ENCODE measurements at regions not wholly inside any gene's neighbourhood (a gene's known extent, or its start where the extent isn't known, plus 50 kb on each side); places are given as distances from the start of the nearest gene placed in this dataset.
A peak's percentile ranks its signal among the peaks of the same experiment; 100 is the strongest.

GRCh38 chrX:65921363-65921762 lies 118.5 kb downstream of the VSIG4 start:
- H3K4me3 ChIP-seq (ENCODE audit: low read depth, low read length): no peak overlapping the region
- DNase-seq (ENCODE audit: low read depth): no peak
- TF ChIP-seq MYC (IDR thresholded peaks at IDR 0.05; ENCODE audit: low read depth, low read length): no peak
- no peak for TF ChIP-seq CTCF (IDR thresholded peaks at IDR 0.05; ENCODE audit: low read depth, low read length)
- TF ChIP-seq, protein P1, sequence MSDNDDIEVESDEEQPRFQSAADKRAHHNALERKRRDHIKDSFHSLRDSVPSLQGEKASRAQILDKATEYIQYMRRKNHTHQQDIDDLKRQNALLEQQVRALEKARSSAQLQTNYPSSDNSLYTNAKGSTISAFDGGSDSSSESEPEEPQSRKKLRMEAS (IDR thresholded peaks at IDR 0.05; ENCODE audit: low read depth, low read length): no peak
- TF ChIP-seq POLR2A (IDR thresholded peaks at IDR 0.05; ENCODE audit: extremely low read depth, insufficient read length): no peak

GRCh38 chrX:65920620-65921019 lies 119.3 kb downstream of the VSIG4 start:
- TF ChIP-seq POLR2A (IDR thresholded peaks at IDR 0.05; ENCODE audit: extremely low read depth, insufficient read length): no peak
- no peak for TF ChIP-seq CTCF (IDR thresholded peaks at IDR 0.05; ENCODE audit: low read depth, low read length)
- no peak for TF ChIP-seq MYC (IDR thresholded peaks at IDR 0.05; ENCODE audit: low read depth, low read length)
- TF ChIP-seq, protein P1 (IDR thresholded peaks at IDR 0.05; ENCODE audit: low read depth, low read length): no peak
- DNase-seq (ENCODE audit: low read depth): no peak

DNA sequence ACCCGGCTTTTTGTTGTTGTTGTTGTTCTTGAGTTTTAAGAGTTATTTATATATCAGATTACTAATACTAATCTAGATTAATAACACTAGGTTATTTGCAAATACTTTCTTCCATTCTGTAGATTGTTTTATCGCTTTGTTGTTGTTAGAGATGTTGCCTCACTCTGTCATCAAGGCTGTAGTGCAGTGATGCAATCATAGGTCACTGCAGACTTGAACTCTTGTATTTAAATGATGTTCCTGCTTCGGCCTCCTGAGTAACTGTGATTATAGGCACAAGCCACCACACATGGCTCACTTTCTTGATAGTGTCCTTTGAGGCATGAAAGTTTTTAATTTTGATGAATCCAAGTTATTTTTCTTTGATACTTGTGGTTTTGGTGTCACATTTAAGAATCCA lies 129.0 kb downstream of the VSIG4 start:
- no peak overlapping the region for H3K4me3 ChIP-seq (ENCODE audit: low read depth, low read length)
- peak; percentile 38 for DNase-seq (ENCODE audit: low read depth)
- TF ChIP-seq, protein P1 (IDR thresholded peaks at IDR 0.05; ENCODE audit: low read depth, low read length): no peak
- TF ChIP-seq POLR2A (IDR thresholded peaks at IDR 0.05; ENCODE audit: extremely low read depth, insufficient read length): no peak

More at GRCh38 chrX:65920620-65921019, 119.3 kb downstream of the VSIG4 start:
- H3K4me3 ChIP-seq (ENCODE audit: low read depth, low read length): no peak overlapping the region

DNA sequence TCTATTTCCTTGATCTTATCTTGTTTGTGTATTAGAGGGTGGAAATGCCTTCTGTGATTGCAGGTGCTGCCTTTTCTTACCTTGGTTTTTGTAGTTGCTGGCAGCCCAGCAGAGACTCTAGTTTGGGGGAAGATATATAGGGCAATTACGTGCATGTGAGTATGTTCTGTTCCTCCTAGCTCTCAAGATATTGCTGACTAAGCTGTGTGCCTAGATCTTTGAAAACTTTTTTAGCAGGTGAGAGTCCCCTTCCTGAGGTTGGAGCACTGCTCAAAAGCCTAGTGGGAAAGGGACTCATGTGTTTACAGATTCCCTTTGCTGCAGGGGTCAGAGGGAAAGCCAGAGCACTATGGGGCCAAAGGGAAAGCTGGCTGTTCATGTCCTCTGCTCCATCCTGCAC lies 136.1 kb downstream of the VSIG4 start:
- H3K4me3 ChIP-seq (ENCODE audit: low read depth, low read length): no peak overlapping the region
- DNase-seq (ENCODE audit: low read depth): no peak
- no peak for TF ChIP-seq CTCF (IDR thresholded peaks at IDR 0.05; ENCODE audit: low read depth, low read length)
- TF ChIP-seq, protein P1 (IDR thresholded peaks at IDR 0.05; ENCODE audit: low read depth, low read length): no peak
- no peak for TF ChIP-seq MYC (IDR thresholded peaks at IDR 0.05; ENCODE audit: low read depth, low read length)
- TF ChIP-seq POLR2A (IDR thresholded peaks at IDR 0.05; ENCODE audit: extremely low read depth, insufficient read length): no peak

GRCh38 chrX:65902011-65902410 lies 137.9 kb downstream of the VSIG4 start:
- H3K4me3 ChIP-seq (ENCODE audit: low read depth, low read length): no peak overlapping the region
- DNase-seq (ENCODE audit: low read depth): no peak
- TF ChIP-seq MYC (IDR thresholded peaks at IDR 0.05; ENCODE audit: low read depth, low read length) (no peak), POLR2A (IDR thresholded peaks at IDR 0.05; ENCODE audit: extremely low read depth, insufficient read length) (no peak), CTCF (IDR thresholded peaks at IDR 0.05; ENCODE audit: low read depth, low read length) (no peak)
- TF ChIP-seq, protein P1 (IDR thresholded peaks at IDR 0.05; ENCODE audit: low read depth, low read length): no peak

DNA sequence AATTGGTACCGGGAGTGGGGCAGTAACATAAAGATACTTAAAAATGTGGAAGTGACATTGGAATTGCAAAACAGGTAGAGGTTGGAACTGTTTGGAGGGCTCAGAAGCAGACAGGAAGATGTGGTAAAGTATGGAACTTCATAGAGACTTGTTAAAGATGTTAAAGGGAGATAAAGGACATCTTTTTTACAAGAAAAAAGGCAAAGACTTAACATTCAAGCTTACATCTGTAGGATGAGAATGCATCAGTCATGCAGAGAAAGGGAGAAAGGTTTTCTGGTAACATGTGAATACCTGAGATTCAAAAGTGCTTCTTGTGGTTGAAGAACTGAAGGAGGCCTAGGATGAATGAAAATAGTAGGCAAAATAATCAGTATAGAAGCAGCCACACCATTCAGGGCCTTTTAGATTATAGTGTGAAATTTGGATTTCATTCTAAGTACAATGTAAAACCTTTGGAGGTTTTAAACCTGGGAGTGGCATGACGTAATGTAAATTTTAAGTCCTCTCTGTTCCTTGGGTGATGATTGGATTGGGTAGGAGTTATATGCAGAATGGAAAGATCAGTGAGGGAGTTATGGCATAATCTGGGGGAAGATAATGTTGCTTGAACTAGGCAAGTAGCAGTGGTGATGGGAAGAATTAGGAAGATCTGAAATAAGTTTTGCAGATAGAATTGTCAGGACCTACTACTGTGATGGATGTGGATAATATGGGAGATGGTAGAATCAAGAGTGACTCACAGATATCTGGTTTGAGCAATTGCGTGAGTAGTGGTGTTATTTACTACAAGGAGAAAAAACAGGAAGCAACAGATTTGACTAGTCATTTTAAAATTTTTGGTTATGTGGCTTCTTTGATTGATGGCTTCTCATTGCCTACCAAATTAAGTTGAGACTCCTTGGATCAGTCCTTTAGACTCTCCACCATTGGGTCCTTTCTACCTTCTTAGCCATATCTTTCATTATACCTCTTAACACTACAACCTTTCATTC lies 138.7 kb downstream of the VSIG4 start:
- DNase-seq (ENCODE audit: low read depth): peak; percentile 19
- TF ChIP-seq CTCF (IDR thresholded peaks at IDR 0.05; ENCODE audit: low read depth, low read length) (no peak), POLR2A (IDR thresholded peaks at IDR 0.05; ENCODE audit: extremely low read depth, insufficient read length) (no peak), MYC (IDR thresholded peaks at IDR 0.05; ENCODE audit: low read depth, low read length) (no peak)
- TF ChIP-seq, protein P1 (IDR thresholded peaks at IDR 0.05; ENCODE audit: low read depth, low read length): no peak
- no peak overlapping the region for H3K4me3 ChIP-seq (ENCODE audit: low read depth, low read length)
